HG03442 (cell line): ENCODE measurements at regions not wholly inside any gene's neighbourhood (a gene's known extent, or its start where the extent isn't known, plus 50 kb on each side); places are given as distances from the start of the nearest gene placed in this dataset.

Experiments used
- ATAC-seq: cut with Tn5 transposase; IDR thresholded peaks from one replicate; pipeline ENCODE4 v1.9.1; 2021; ENCODE audit warnings: mild to moderate bottlenecking, moderate library complexity; ENCODE audit not compliant: unreplicated experiment

DNA sequence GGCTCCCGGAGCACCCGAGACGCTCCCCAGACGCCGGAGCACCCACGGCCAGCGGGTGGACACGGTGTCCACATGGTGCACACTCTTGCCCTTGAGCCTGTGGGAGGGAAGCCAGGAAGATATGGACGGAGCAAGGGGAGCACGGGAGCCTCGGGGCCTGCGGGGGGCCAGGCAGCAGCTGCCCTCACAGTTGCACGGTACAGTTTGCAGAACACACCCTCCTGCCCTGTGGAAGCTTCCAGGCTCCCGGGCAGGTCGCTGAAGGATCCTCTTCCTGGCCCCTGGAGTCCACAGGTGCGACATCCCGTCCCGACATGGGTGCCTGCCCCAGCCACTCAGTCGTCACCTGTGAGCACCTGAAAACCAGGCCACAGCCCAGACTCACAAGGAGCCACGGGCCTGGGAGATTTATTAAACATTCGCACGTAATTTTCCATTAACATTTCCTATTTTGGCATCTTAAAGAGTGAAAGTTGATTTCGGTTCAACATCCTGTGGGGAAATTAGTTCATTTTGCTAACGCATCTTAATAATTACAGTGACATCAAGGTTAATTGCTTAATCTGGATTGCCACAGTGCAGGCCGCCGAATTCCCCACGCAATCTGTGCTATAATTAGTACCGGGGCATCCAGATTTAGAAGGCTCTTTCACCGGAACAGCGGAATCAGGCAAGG lies 253.3 kb downstream of the BRD1 start:
- no peak for ATAC-seq

DNA sequence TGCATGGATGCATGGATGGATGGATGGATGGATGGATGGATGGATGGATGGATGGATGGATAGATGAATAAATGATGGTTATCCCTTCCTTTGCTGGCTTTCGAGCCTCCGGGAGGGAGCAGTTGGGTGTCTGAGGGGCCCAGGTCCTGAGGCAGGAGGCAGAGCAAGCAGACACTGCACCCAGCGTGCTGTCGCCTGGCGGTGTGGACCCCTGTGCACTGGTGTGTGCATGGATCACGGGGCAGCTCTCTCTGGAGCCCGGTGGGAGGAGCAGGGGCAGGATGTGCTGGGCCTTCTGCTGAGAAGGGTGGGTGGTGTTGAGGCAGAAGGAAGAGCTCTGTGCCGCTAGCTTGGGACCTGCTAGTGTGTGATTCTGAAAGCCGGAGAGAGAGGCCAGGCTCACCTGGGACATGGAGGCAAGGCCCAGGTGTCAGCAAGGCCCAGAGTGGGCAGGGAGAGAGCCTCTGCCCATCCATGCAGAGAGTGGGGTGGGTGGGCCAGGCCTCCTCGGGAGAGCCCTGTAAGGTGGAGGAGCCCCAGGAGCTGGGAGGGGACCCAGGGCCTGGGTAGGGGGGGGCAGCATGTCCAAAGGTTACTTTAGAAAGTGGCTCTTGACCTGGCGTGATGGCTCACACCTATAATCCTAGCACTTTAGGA lies 254.4 kb downstream of the BRD1 start:
- ATAC-seq, result no peak

DNA sequence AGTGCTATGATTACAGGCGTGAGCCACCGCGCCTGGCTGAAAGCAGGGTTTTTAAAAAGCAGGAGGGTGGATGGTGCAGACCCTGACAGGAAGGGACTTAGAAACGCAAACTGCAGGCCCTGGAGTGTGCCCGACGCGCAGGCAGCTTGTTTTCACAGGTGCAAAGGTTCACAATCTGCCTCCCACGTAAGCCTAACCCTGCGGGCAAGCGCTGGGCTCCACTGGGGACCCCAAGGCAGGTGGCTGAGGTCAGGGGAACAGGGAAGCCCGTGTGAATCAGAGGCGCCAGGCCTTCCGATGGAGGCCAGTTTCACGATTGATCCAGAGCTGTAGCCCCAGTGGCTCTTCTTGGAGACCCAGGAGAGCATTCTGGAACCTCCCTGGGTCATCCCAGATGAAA lies 256.3 kb downstream of the BRD1 start:
- ATAC-seq, result no peak

DNA sequence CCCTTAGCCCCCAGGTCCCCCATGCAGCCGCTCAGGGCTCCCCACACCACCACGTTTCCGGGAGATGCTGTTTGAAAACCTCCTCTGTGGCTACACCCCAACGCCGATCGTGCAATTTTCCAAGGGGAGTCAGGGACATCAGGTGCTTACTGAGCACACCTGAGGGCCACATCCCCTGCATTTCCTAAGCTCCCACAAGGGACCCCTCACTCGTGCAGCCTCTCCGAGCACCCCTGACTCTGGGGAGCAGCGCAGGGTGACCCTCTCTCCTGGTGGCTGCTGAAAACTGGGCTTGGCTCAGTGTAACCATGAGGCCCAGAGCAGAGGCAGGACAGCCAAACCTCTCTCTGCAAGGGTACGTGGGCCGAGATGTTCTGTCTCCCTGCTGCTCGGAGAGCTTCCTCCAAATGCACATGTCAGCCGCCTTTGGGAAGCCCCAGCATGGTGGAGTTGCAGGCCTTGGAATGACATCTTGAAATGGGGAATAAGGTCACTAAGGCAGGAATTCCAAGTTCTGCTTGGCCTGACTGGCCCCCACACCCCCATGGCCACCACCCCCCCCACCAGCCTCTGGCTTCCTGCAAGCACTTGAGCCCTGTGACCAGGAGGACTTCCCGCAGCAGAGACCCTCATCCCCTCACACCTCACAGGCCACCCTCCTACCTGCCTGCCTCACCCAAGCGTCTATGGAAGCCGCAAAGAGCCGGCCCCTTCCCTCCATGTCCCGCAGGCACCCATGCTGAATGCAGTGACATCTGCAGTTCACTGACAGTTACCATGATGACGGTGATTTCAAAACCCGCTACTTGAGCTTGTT lies 257.4 kb downstream of the BRD1 start:
- ATAC-seq, result no peak

DNA sequence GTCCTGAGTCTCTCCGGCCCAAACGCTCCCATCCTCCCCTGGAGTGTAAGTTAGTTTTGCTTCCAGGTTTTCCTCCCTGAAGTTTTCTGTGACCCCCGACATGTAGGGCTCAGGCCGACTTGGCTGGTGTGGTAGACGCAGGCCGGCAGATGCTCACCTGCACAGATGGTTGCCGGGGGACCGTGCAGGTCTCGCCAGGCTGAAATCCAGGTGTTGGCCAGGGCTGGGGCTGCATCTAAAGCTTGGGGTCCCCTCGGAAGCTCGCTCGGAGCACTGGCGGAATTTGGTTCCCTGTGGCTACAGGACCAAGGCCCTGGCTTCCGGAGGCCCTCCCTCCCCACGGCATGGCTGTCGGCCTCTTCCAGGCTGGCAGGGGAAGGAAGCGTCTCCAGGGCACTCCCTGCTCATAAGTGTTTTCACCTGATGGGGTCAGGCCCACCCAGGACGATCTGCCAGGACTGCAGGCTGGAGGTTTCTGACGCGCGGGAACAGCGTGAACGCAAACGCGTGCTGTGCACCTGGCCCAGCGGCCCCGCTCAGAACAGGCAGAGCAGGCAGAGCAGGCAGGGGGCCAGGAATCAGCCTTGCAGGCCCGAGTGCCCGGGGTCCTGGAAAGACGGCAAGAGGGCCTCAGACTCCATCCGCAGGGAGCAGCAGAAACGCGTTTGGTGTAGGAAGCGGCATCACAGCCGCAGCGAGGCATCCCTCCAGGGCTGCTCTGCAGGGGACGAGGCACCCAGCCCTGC lies 258.2 kb downstream of the BRD1 start:
- no peak for ATAC-seq

DNA sequence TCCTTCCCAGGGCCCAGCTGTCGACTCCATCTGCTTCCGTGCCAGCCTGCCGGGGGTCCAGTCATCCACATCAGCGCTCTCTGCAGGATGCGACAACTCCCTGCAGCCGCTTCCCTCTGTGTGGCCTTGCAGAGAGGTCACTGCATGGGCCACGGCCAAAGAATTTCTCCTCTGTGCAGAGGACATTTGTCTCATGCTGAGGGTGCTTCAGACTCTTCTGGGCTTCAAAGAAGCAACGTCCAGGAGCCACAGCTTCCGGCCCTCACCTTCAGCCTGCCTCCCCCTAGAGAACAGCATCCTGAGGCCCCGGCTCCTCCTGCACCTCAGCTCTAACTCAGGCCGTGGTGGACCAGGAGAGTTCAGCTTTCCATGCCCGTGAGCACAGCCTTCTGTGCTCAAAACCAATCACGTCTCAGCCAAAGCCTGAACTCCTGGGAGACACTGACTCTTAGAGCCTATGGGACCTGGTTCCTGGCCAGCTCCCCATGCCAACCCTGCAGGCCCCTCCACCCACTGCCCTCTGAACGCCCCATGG lies 258.9 kb downstream of the BRD1 start:
- ATAC-seq, result no peak

DNA sequence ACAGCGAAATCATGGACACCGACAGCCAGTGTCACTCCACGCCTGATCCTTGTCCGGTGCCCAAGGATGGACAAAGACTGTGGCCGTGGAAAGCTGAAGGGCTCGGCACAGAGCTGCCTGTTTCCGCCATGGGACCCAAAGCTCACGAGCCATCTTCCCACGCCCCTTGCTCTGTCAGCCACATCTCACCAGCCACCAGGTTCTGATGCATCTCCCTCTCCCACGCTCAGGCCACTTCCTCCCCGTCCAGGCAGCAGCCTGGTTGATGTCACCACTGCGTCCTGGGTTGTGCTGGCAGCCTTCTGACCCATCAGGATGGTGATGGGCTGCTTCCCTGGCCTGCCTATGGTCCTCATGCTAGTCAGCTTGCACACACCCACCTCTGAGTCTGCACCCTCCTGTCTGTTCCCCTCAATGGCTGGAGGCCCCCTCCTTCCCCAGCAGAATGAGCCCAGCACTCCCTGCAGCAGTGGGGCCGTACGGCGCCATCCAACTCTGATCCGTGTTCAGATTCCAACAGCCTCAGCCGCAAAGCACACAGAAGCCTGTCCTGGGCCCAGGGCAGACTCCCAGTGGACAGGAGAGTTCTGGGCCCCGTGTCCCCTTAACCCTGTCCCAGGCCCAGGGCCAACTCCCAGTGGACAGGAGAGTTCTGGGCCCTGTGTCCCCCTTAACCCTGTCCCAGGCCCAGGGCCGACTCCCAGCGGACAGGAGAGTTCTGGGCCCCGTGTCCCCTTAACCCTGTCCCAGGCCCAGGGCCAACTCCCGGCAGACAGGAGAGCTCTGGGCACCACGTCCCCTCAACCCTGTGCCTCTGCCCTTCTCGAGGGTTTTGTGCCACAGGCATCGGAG lies 259.5 kb downstream of the BRD1 start:
- no peak for ATAC-seq

DNA sequence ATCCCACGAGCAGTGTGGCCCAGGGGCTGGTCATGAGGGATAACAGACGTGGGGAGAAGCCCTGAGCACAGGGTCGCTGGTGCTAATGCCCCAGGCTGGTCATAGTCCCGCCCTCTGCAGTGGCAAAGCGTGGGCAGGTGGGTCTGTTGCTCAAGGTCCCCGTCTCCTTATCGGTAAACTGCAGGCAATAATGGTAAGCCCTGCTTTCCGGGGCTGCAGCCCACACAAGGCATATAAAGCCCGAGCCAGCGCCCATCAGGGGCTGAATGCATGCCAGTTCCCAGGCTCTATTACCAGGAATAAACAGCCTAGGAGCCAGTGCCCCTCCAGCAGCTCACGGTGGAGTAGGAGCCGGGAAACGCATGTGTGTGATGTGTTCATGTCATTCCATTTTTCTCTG lies 261.0 kb downstream of the BRD1 start:
- ATAC-seq, result no peak

DNA sequence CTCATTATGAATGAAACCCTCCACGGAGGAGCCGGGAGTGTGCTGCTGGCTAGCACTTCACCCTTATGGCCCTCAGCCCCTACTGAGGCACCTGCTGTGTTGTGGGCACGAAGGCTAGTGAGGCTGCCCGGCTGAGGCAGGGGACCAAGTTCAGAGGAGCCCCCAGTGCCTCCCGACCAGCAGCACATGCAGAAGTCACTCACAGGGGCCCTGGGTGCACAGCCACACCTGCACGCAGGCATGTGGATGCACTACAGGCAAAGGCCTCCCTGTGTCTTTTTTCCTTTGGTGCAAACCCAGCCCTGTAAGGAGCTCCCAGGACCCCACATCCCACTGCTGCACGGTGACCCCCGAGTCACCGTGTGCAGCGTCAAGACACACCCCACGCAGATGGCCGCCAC lies 261.5 kb downstream of the BRD1 start:
- no peak for ATAC-seq

DNA sequence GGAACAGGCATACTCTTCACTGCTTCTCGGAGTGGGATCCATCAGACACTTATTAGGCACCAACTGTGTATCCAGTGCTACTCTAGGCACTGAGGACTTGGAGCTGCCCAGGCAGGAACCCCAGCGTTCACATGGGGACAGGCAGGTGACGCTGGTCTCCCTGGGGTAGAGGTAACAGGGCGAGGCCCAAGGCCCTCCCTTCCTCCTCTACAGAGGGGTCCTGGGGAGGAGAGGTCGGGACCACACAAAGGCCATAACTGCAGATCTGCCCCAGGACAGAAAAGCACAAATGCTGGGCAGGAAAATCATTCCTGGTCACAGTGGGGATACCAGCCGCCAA lies 262.2 kb downstream of the BRD1 start:
- no peak for ATAC-seq

DNA sequence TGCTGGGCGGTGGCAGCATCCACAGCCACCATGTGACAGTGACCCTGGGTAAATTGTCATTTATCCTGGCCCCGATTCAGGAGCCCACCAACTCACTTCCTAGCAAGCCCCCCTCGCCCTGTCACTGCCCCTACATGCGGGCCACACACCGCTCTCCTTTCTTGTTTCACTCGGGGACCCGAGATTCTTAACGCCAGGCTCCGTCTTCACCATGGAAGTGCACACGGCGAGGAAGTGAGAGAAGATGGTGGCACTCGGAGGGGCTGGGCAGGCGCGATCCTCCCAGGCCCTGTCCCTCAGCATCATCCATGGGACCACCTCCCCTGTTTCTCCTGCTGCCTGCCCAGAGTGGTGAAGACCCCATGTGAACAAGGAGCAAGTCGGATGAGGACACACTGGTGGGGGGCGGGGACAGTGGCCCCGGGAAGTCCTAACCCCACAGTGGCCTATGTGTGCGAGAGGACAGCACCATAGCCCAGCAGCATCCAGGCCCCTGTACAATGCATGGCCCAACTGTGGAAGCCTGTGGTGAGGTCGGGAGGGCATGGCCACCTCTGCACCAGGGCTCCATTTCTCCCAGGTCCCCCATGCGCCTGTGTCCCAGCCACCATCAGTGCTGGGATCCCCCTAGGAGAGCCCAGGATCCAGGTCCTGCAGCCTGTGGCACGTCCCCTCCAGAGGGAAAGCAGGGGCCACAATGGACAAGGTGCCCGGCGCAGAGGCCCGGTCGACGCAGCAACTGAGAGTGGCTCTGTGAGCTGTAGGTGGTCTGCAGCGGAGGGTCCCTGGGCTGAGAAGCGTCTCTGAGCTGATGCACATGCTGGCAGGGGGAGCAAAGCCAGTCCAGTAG lies 262.8 kb downstream of the BRD1 start:
- no peak for ATAC-seq

DNA sequence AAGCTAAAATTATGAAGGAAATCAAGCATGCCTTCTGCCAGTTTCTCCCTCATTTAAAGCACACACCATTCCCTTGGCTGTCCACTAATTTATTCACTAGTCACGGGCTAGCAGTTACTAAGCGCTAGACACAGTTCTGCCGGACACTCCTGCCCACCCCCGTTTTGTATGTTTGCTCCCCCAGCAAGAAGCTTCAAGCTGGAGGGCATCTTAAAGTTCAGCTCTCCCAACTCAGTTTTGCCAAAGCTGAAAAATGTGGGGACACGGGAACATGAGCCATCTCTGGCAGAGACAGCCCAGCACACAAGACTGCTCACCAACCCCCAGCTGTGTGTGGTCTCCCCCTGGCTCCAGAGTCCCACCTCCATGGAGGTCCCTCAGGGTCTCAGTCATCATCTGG lies 263.6 kb downstream of the BRD1 start:
- ATAC-seq, result no peak

DNA sequence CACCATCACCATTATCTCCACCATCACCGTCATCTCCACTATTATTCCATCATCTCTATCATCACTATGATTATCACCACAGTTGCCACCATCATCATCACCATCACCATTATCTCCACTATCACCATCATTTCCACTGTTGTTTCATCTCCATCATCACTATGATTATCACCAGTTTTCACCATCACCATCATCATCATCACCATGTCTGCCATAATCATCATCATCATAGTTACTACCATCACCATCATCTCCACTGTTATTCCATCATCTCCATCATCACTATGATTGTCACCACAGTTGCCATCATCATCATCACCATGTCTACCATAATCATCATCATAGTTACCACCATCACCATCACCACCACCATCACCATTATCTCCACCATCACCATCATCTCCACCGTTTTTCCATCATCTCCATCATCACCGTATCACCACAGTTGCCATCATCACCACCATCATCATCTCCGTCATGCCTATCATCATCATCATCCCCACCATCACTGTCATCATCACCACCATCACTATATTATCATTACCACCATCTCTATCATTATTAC lies 264.9 kb downstream of the BRD1 start:
- ATAC-seq, result no peak

DNA sequence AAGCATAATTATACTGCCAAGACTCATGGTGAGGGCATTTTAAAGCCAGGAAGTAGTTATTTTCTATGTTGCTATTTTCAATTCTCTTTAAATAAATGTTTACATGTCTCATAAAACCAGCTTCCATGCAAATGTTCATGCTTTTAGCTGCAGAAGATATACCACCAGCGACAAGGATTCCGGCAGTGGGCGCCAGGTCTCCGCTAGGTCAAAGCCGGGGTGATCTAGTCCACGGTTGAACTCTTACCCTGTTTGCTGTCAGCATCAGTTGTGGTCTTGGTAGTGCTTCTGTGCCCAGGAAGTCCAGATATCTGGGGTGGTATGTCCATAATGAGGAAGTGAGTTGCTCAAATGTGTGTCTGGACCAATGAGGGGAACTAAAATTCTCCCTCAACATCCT lies 265.7 kb downstream of the BRD1 start:
- ATAC-seq, result no peak

DNA sequence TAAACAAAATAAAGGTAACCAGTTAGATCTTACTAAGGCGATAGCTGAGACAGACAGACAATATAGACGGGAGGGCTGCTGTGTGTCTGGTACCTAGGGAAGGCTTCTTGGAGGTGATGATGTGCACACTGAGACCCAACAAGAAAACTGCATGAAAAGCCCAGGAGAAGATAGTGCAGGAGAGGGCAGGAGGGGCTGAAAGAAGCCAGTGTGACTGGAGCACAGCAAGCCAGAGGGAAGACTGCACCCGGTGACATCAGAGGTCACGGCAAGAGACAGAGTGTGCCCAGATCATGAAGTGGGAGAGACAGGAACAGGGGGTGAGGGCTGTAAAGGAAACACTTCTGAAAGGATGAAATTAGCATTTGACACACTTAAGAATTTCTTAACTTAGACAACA lies 266.3 kb downstream of the BRD1 start:
- no peak for ATAC-seq

DNA sequence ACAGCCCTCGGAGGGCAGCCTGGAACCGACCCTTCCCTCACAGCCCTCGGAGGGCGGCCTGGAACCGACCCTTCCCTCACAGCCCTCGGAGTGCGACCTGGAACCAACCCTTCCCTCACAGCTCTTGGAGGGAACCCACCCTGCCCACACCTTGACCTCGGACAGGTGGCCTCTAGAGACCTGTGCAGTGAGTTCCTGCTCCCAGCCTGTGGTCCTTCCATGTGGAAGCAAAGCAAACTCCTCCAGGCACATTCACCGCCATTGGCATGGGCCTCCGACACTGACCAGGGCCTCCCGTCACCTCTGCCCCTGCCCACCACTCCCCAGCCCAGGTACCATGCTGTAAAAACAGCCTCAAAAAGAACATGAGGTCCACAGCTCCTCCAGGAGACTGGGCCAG lies 272.1 kb downstream of the BRD1 start:
- ATAC-seq, result no peak

DNA sequence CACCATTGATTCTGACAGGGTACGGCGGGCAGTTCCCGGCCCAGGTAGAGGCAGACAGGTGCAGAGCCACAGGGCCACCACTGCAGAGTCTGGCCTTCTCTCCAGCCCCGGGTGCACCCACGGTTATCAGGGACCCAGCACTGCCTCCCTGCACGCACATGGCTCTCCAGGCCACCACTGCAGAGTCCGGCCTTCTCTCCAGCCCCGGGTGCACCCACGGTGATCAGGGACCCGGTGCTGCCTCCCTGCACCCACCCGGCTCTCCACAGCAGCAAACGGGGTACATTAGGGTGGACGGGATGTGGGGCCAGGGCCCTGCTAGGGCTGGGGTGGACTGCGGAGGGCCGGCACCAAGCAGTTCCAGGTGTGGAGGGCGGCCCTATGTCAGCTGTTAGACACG lies 272.9 kb downstream of the BRD1 start:
- no peak for ATAC-seq

DNA sequence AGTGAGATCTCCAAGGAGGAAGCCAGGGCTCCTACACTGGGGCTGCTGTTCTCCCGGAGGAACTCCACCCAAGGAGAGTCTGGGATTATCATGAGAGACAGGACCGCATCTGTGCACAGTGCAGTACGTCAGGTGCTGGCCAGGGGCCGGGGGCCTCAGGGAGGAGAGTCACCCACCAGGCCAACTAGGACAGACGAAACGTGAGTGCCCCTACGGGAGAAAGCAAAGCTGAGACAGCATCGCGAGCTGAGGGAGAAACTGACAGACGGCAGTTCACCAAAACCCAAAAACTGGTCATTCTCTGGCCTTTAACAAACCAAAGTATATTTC lies 273.4 kb downstream of the BRD1 start:
- no peak for ATAC-seq
